Esophagus squamous epithelium (tissue), 5 donors: ENCODE measurements at regions not wholly inside any gene's neighbourhood (a gene's known extent, or its start where the extent isn't known, plus 50 kb on each side); places are given as distances from the start of the nearest gene placed in this dataset.

Experiments used
- DNase-seq: peaks from one replicate; lab custom pipeline; 2025; lab: John Stamatoyannopoulos, UW
- H3K27ac ChIP-seq, 4 donors: fragments of 200-600 bp; sonication (generic); one replicate each; pipeline ENCODE4 v1.5.1; 2016 to 2019; ENCODE audit warnings: mild to moderate bottlenecking in 1 of 4
- H3K27me3 ChIP-seq, 4 donors: fragments of 200-600 bp; sonication (generic); 1 replicate in 3 of 4; 2 replicates in 1 of 4; pipeline versions ENCODE4 v1.5.1 to v1.6.0; 2017 to 2021; ENCODE audit warnings: antibody characterized with exemption in 1 of 4
- H3K36me3 ChIP-seq, 3 donors: fragments of 200-600 bp; sonication (generic); one replicate each; pipeline ENCODE4 v1.5.1; 2016 to 2019
- H3K4me1 ChIP-seq, 3 donors: fragments of 200-600 bp; sonication (generic); one replicate each; pipeline ENCODE4 v1.5.1; 2017 to 2019
- H3K4me3 ChIP-seq, 4 donors: fragments of 200-600 bp; sonication (generic); 1 replicate in 3 of 4; 2 replicates in 1 of 4; pipeline ENCODE4 v1.5.1; 2016 to 2019; ENCODE audit warnings: mild to moderate bottlenecking in 2 of 4, moderate library complexity in 1 of 4
- H3K9me3 ChIP-seq, 3 donors: fragments of 200-600 bp; sonication (generic); one replicate each; pipeline ENCODE4 v1.5.1; 2016 to 2019
- CTCF ChIP-seq, 6 experiments: fragments of 450-650 bp in 4 of 6; fragments of 200-600 bp in 2 of 6; sonication (generic) in 2 of 6; IDR thresholded peaks; one replicate each; pipeline ENCODE4 v1.5.1; 2016 to 2019; ENCODE audit warnings: antibody characterized with exemption in 6 of 6, mild to moderate bottlenecking in 4 of 6, moderate library complexity in 4 of 6
- POLR2A ChIP-seq, 4 donors: fragments of 450-650 bp; IDR thresholded peaks; one replicate each; pipeline ENCODE4 v1.6.1; 2017; ENCODE audit warnings: antibody characterized with exemption in 4 of 4, mild to moderate bottlenecking in 4 of 4, moderate library complexity in 3 of 4
- WGBS, 2 donors: methylation state at CpG; one replicate each; pipeline ENCODE4 v1.1.5; 2018; 5-methylcytosine and 5-hydroxymethylcytosine counted together
- intact Hi-C: fragments of 100-400 bp; cut with DNase I; formaldehyde crosslinking; loops from one replicate; pipeline ENCODE4 v1.15.0; 2022
- donor health status: DM: yes; HTN: yes; CAD: no.

DNA sequence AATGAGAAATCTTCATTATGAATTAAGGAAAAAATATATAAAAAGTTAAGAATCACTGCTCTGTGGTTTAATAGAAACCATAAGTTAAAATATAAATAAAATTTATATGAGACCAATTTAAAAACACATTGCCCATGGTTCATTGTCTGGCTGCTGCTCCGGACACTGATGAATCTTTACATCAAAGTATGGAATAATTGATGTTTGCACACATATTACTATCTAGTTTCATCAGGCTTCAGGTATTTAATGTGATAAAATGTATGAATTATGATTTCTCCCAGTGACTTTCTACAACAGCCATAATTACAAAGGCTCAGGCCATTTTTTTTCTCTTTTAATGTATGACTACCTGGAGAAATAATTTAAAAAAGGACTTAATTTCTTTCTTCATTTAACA lies 599.1 kb upstream of the PRMT6 start:
- TF ChIP-seq CTCF (IDR thresholded peaks at IDR 0.05) (no peak), POLR2A (IDR thresholded peaks at IDR 0.05) (no peak)
- WGBS, 2 donors: 70 to 86% methylated on average over 1 of the region's 1 CpG
- H3K27ac ChIP-seq: no peak overlapping the region
- no peak for DNase-seq
- no peaks in the 10 kb centered on the region for H3K27me3 ChIP-seq
- H3K4me1 ChIP-seq: no peaks in the 10 kb centered on the region
- H3K4me3 ChIP-seq: no peak overlapping the region
- H3K36me3 ChIP-seq: no peaks in the 10 kb centered on the region
- intact Hi-C loops: no loop called here
- H3K9me3 ChIP-seq: peaks cover 0 to 2% (median 0%) of the 10 kb centered on the region in 3 donors

- no peak for DNase-seq
- 59 to 71% methylated on average over 4 of the region's 4 CpGs for WGBS, 2 donors
- Histone ChIP-seq H3K36me3 (no peaks in the 10 kb centered on the region), H3K4me3 (no peak overlapping the region), H3K9me3 (peaks cover 0 to 3% (median 0%) of the 10 kb centered on the region in 3 donors), H3K27me3 (no peaks in the 10 kb centered on the region), H3K27ac (no peak overlapping the region), H3K4me1 (no peaks in the 10 kb centered on the region)
- TF ChIP-seq POLR2A (IDR thresholded peaks at IDR 0.05): no peak
- TF ChIP-seq CTCF (IDR thresholded peaks at IDR 0.05): no peak
- intact Hi-C loops: no loop called here
Observed at GRCh38 chr1:106458866-106459265, 597.6 kb upstream of the PRMT6 start.

GRCh38 chr1:106459418-106459817 lies 597.1 kb upstream of the PRMT6 start:
- Histone ChIP-seq H3K9me3 (peaks cover 0 to 3% (median 0%) of the 10 kb centered on the region in 3 donors), H3K27me3 (no peaks in the 10 kb centered on the region), H3K4me3 (no peak overlapping the region), H3K36me3 (no peaks in the 10 kb centered on the region), H3K27ac (no peak overlapping the region), H3K4me1 (no peaks in the 10 kb centered on the region)
- intact Hi-C loops: no loop called here
- no peak for TF ChIP-seq CTCF (IDR thresholded peaks at IDR 0.05)
- TF ChIP-seq POLR2A (IDR thresholded peaks at IDR 0.05): no peak
- WGBS, 2 donors: 82 to 84% methylated on average over 2 of the region's 2 CpGs
- no peak for DNase-seq

GRCh38 chr1:106465666-106466065 lies 590.8 kb upstream of the PRMT6 start:
- H3K36me3 ChIP-seq: no peaks in the 10 kb centered on the region
- TF ChIP-seq POLR2A (IDR thresholded peaks at IDR 0.05) (no peak), CTCF (IDR thresholded peaks at IDR 0.05) (no peak)
- peaks cover 0 to 18% (median 0%) of the 10 kb centered on the region in 3 donors for H3K9me3 ChIP-seq
- H3K4me3 ChIP-seq: no peak overlapping the region
- H3K4me1 ChIP-seq: no peaks in the 10 kb centered on the region
- intact Hi-C loops: no loop called here
- H3K27me3 ChIP-seq: no peaks in the 10 kb centered on the region
- H3K27ac ChIP-seq: no peak overlapping the region
- 51 to 53% methylated on average over 2 of the region's 2 CpGs for WGBS, 2 donors
- DNase-seq: no peak

DNA sequence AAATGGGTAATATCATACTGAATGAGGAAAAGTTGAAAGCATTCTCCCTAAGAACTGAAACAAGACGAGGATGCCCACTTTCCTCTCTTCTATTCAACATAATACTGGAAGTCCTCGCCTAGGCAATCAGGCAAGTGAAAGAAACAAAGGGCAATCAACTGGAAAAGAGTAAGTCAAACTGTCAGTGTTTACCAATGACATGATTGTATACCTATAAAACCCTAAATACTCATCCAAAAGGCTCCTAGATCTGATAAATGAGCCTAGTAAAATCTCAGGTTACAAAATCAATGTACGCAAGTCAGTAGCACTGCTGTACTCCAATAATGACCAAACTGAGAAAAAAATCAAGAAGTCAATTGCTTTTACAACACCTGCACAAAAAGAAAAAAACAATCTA lies 575.8 kb upstream of the PRMT6 start:
- WGBS, 2 donors: 60 to 64% methylated on average over 3 of the region's 3 CpGs
- no peak overlapping the region for H3K4me3 ChIP-seq

More for the DNA sequence above, 575.8 kb upstream of the PRMT6 start:
- no peak for TF ChIP-seq POLR2A (IDR thresholded peaks at IDR 0.05)
- no peak for TF ChIP-seq CTCF (IDR thresholded peaks at IDR 0.05)
- no peak overlapping the region for H3K27ac ChIP-seq
- DNase-seq: no peak
- intact Hi-C loops: no loop called here
- no peaks in the 10 kb centered on the region for H3K27me3 ChIP-seq
- no peaks in the 10 kb centered on the region for H3K36me3 ChIP-seq
- H3K4me1 ChIP-seq: no peaks in the 10 kb centered on the region
- H3K9me3 ChIP-seq: peaks cover 0 to 5% (median 0%) of the 10 kb centered on the region in 3 donors
